ENCODE measurements at regions not wholly inside any gene's neighbourhood (a gene's known extent, or its start where the extent isn't known, plus 50 kb on each side); places are given as distances from the start of the nearest gene placed in this dataset.

GRCh38 chr2:188201639-188202038 is 90.0 kb upstream of the GULP1 start:
- no peak overlapping the region for H3K4ac ChIP-seq (replicated peaks; ENCODE audit: insufficient read length, low read depth, low read length)
- no peak overlapping the region for H2AK5ac ChIP-seq (ENCODE audit: low read depth, low read length)
- no peaks in the 10 kb centered on the region for H3K9me3 ChIP-seq (ENCODE audit: insufficient read depth in 2 of 2, low read depth in 1 of 2, low read length in 1 of 2)
- H2AFZ ChIP-seq (ENCODE audit: low read length): no peak overlapping the region
- H3K14ac ChIP-seq (ENCODE audit: insufficient read length): no peak overlapping the region
- H3K4me1 ChIP-seq (replicated peaks in 1 of 4; ENCODE audit: control insufficient read depth in 3 of 4, insufficient read depth in 4 of 4, low read length in 3 of 4): peaks cover 0 to 2% (median 0%) of the 10 kb centered on the region in 4 experiments; a peak in 1 of 7 replicates
- no peak overlapping the region for H3K4me3 ChIP-seq (ENCODE audit: extremely low read depth in 1 of 4, insufficient read depth in 2 of 4, low read depth in 3 of 4, low read length in 4 of 4)
- H3K56ac ChIP-seq (replicated peaks; ENCODE audit: insufficient read length, low read depth, low read length): no peak overlapping the region
- no peaks in the 10 kb centered on the region for H3K23me2 ChIP-seq (ENCODE audit: low read depth, low read length)
- ChIA-PET CTCF (ENCODE audit: partially characterized antibody) (interaction anchor here (0.5 kb wide), 1 partner anchor 151 kb away, joined by 4 read pairs; no protein-coding TSS in a partner anchor), POLR2A (ENCODE audit: partially characterized antibody) (no interaction called here)
- no peak overlapping the region for H3K9ac ChIP-seq (replicated peaks in 1 of 4; ENCODE audit: extremely low read depth in 1 of 4, low read depth in 3 of 4, low read length in 3 of 4)
- no peak overlapping the region for H4K91ac ChIP-seq (replicated peaks; ENCODE audit: insufficient read length, low read length)
- DNase-seq (ENCODE audit: low read depth in 1 of 2, low spot score in 2 of 2): no peak
- 78% methylated on average over 2 of the region's 2 CpGs; no CpG with 5 or more reads in 1 of the 2 experiments for WGBS, 2 experiments (ENCODE audit: extremely low coverage in 1 of 2, insufficient coverage in 1 of 2, insufficient read length in 1 of 2, insufficient replicate concordance in 2 of 2, low coverage in 1 of 2, low lambda C conversion rate in 2 of 2, missing lambda C conversion rate in 1 of 2)
- no peaks in the 10 kb centered on the region for H3K36me3 ChIP-seq (ENCODE audit: control insufficient read depth in 2 of 4, insufficient read depth in 4 of 4, low read length in 3 of 4)
- no peak overlapping the region for H3K4me2 ChIP-seq (ENCODE audit: insufficient read depth in 1 of 2, low read depth in 2 of 2, low read length in 2 of 2)
- no peak overlapping the region for H3K27ac ChIP-seq (ENCODE audit: low read depth, low read length)
- FAIRE-seq: no peak
- H2BK12ac ChIP-seq (ENCODE audit: low read depth, low read length): no peak overlapping the region
- H3K23ac ChIP-seq (ENCODE audit: insufficient read length): no peak overlapping the region
- H4K5ac ChIP-seq (ENCODE audit: insufficient read length, low read depth, low read length): no peak overlapping the region
- no peak overlapping the region for H2BK5ac ChIP-seq (ENCODE audit: low read depth, low read length)
- no peak overlapping the region for H3K18ac ChIP-seq (ENCODE audit: extremely low read depth, low read length)
- no peaks in the 10 kb centered on the region for H3K79me2 ChIP-seq (ENCODE audit: control insufficient read depth in 1 of 2, insufficient read depth in 2 of 2, low read length in 2 of 2)
- no peak overlapping the region for H2BK120ac ChIP-seq (replicated peaks; ENCODE audit: low read depth, low read length)
- H3K79me1 ChIP-seq (ENCODE audit: low read depth, low read length): no peaks in the 10 kb centered on the region
- H4K8ac ChIP-seq (ENCODE audit: extremely low read depth, insufficient read depth, low read length): no peak overlapping the region
- H3K27me3 ChIP-seq (replicated peaks in 1 of 4; ENCODE audit: control insufficient read depth in 3 of 4, extremely low read depth in 1 of 4, insufficient read depth in 3 of 4, low read length in 3 of 4): no peaks in the 10 kb centered on the region
- no peak overlapping the region for H2BK20ac ChIP-seq (ENCODE audit: low read length)
- H2BK15ac ChIP-seq (ENCODE audit: low read length): no peak overlapping the region
- no peaks in the 10 kb centered on the region for H4K20me1 ChIP-seq (replicated peaks in 1 of 2; ENCODE audit: control insufficient read depth in 1 of 2, insufficient read depth in 2 of 2, low read length in 2 of 2)
- TF ChIP-seq RBBP5 (IDR thresholded peaks at IDR 0.05; ENCODE audit: borderline replicate concordance, low read depth, low read length) (no peak), MAX (IDR thresholded peaks at IDR 0.05) (no peak), TEAD4 (IDR thresholded peaks at IDR 0.05; ENCODE audit: low read depth, low read length) (no peak), TCF12 (IDR thresholded peaks at IDR 0.05; ENCODE audit: low read depth, low read length) (no peak), HDAC2 (IDR thresholded peaks at IDR 0.05; ENCODE audit: borderline replicate concordance in 1 of 2, low read depth in 2 of 2, low read length in 2 of 2) (no peak), MAFK (IDR thresholded peaks at IDR 0.05; ENCODE audit: low read depth, low read length) (no peak), CHD1 (IDR thresholded peaks at IDR 0.05; ENCODE audit: low read depth, low read length) (no peak), YY1 (IDR thresholded peaks at IDR 0.05; ENCODE audit: low read depth, low read length) (no peak), BRCA1 (IDR thresholded peaks at IDR 0.05; ENCODE audit: low read depth, low read length) (no peak), GTF2F1 (IDR thresholded peaks at IDR 0.05; ENCODE audit: borderline replicate concordance, low read depth, low read length) (no peak), SIN3A (conservative IDR thresholded peaks at IDR 0.05 in 1 of 2, IDR thresholded peaks at IDR 0.05 in 1 of 2; ENCODE audit: low read depth in 1 of 2, low read length in 2 of 2) (no peak), SP2 (IDR thresholded peaks at IDR 0.05; ENCODE audit: low read length) (no peak), BACH1 (IDR thresholded peaks at IDR 0.05; ENCODE audit: low read length) (no peak), JUND (IDR thresholded peaks at IDR 0.05; ENCODE audit: low read length) (no peak), BCL11A (IDR thresholded peaks at IDR 0.05; ENCODE audit: low read depth in 2 of 2, low read length in 2 of 2) (no peak), CBX5 (IDR thresholded peaks at IDR 0.05; ENCODE audit: low read depth, low read length) (no peak)

All from H1 (cell line).